Lung (tissue), 11 donors: ENCODE measurements at regions not wholly inside any gene's neighbourhood (a gene's known extent, or its start where the extent isn't known, plus 50 kb on each side); places are given as distances from the start of the nearest gene placed in this dataset.

Experiments
- ATAC-seq: fragments of 200-7000 bp; cut with Tn5 transposase; one replicate; pipeline ENCODE4 v1.9.1; 2020; ENCODE audit warnings: moderate number of reproducible peaks; ENCODE audit not compliant: insufficient read depth, low FRiP score
- DNase-seq, 3 donors: peaks; one replicate each; pipeline ENCODE4 v3.0.0-alpha.2; 2013 to 2017
- H3K27ac ChIP-seq, 2 donors: one replicate each; pipeline ENCODE4 v1.5.1; 2013; ENCODE audit warnings: mild to moderate bottlenecking in 2 of 2, moderate library complexity in 2 of 2, control low read depth in 1 of 2, inconsistent platforms in 1 of 2, low read depth in 1 of 2, low read length in 1 of 2
- H3K27me3 ChIP-seq, 3 donors: one replicate each; pipeline ENCODE4 v1.5.1; 2013; ENCODE audit warnings: low read length in 2 of 3; ENCODE audit not compliant: control insufficient read depth in 3 of 3, insufficient read depth in 3 of 3
- H3K36me3 ChIP-seq, 4 donors: one replicate each; pipeline ENCODE4 v1.5.1; 2013; ENCODE audit warnings: low read length in 4 of 4, mild to moderate bottlenecking in 1 of 4, moderate library complexity in 1 of 4; ENCODE audit not compliant: control insufficient read depth in 4 of 4, insufficient read depth in 4 of 4
- H3K4me1 ChIP-seq, 5 donors: one replicate each; pipeline ENCODE4 v1.5.1; 2013; ENCODE audit warnings: low read length in 5 of 5, mild to moderate bottlenecking in 2 of 5, moderate library complexity in 1 of 5; ENCODE audit not compliant: control insufficient read depth in 5 of 5, insufficient read depth in 5 of 5
- H3K4me3 ChIP-seq: one replicate; pipeline ENCODE4 v1.5.1; 2013; ENCODE audit warnings: mild to moderate bottlenecking, control low read depth, moderate library complexity
- H3K9ac ChIP-seq, 2 donors: one replicate each; pipeline ENCODE4 v1.5.1; 2013; ENCODE audit warnings: low read length in 2 of 2, control low read depth in 1 of 2; ENCODE audit not compliant: insufficient read depth in 1 of 2
- H3K9me3 ChIP-seq, 4 donors: one replicate each; pipeline ENCODE4 v1.5.1; 2013; ENCODE audit warnings: low read length in 3 of 4, mild to moderate bottlenecking in 1 of 4, moderate library complexity in 1 of 4; ENCODE audit not compliant: control insufficient read depth in 4 of 4, insufficient read depth in 3 of 4
- WGBS, 2 donors: extraction: QIAGEN DNeasy Blood & Tissue Kit; methylation state at CpG; one replicate each; pipeline ENCODE4 v1.1.7; 2013; 5-methylcytosine and 5-hydroxymethylcytosine counted together
- TF ChIP-seq, protein P1 (sequence below): IDR thresholded peaks from 2 replicates; pipeline ENCODE4 v1.5.1; 2012; ENCODE audit warnings: mild to moderate bottlenecking; ENCODE audit errors: control extremely low read depth, extremely low read depth
- donor health status: control.
- donor health status: control.
- donor health status: Bipolar disorder and iron deficiency.
- donor health status: healthy.
- donor health status: DM: yes; HTN: yes; CAD: no.

DNA sequence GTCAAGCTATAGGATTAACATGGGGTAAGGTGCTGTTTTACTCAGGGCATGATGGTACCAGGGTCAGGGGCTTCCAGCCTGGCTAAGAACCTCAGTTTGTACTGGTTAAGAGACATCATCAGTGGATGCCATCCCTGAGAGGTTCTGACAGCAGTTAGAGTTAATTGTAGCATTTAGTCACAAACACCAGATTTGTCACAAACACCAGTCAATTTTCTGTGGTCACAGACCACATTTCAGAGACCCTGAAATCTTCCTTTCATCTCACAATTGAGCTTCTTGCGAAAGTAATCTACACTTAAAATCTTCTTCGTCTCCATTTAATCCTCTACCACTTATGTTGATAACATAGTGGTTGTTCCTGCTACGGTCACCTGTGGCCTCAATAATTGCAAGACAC is 143.0 kb upstream of the EGLN3 start:
- ATAC-seq (no peak), DNase-seq (no peak)
- peaks cover 0 to 2% (median 0%) of the 10 kb centered on the region in 4 donors for H3K9me3 ChIP-seq
- TF ChIP-seq, protein P1, sequence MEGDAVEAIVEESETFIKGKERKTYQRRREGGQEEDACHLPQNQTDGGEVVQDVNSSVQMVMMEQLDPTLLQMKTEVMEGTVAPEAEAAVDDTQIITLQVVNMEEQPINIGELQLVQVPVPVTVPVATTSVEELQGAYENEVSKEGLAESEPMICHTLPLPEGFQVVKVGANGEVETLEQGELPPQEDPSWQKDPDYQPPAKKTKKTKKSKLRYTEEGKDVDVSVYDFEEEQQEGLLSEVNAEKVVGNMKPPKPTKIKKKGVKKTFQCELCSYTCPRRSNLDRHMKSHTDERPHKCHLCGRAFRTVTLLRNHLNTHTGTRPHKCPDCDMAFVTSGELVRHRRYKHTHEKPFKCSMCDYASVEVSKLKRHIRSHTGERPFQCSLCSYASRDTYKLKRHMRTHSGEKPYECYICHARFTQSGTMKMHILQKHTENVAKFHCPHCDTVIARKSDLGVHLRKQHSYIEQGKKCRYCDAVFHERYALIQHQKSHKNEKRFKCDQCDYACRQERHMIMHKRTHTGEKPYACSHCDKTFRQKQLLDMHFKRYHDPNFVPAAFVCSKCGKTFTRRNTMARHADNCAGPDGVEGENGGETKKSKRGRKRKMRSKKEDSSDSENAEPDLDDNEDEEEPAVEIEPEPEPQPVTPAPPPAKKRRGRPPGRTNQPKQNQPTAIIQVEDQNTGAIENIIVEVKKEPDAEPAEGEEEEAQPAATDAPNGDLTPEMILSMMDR: no peak
- H3K4me3 ChIP-seq: no peak overlapping the region
- 68 to 83% methylated on average over 3 of the region's 3 CpGs for WGBS, 2 donors
- no peaks in the 10 kb centered on the region for H3K36me3 ChIP-seq
- no peak overlapping the region for H3K9ac ChIP-seq
- H3K27me3 ChIP-seq: peaks cover 0 to 3% (median 0%) of the 10 kb centered on the region in 3 donors
- no peak overlapping the region for H3K27ac ChIP-seq
- no peaks in the 10 kb centered on the region for H3K4me1 ChIP-seq

DNA sequence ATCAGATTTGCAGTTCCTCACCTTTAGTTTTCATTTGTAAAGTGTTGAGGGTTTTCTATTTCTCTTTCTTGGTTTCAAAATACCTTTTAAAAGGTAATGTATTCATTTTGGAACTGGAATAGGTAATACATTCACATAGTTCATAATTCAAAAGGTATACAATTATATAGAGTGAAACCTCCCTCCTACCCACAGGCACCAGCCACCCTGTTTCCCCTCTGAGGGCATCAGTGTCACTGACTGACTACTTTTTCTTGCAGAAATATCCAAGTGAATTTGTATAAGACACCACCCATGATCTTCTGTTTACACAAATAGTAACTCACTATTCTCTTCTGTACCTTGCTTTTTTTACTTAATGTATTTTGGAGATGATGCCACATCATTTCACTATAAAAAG is 139.6 kb upstream of the EGLN3 start:
- DNase-seq: no peak
- no peaks in the 10 kb centered on the region for H3K4me1 ChIP-seq
- ATAC-seq: no peak
- no peak overlapping the region for H3K27ac ChIP-seq
- no peaks in the 10 kb centered on the region for H3K36me3 ChIP-seq
- no peaks in the 10 kb centered on the region for H3K9me3 ChIP-seq
- TF ChIP-seq, protein P1: no peak
- peaks cover 0 to 3% (median 0%) of the 10 kb centered on the region in 3 donors for H3K27me3 ChIP-seq
- no peak overlapping the region for H3K4me3 ChIP-seq
- H3K9ac ChIP-seq: no peak overlapping the region

DNA sequence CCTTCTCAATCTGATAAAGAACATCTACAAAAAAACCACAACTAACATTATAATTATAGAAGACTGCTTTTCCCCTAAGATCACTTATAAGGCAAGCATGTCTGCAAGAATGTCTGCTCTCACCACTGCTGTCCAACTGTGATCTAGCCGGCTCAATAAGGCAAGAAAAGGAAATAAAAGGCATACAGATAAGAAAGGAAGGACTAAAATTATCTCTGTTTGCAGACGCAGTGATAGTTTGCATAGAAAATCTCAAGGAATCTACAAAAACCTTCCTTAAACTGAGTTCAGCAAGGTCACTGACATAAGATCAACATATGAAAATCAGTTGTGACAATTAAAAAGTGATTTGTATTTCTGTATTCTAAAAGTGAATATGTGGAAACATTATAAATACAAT is 138.0 kb upstream of the EGLN3 start:
- ATAC-seq: no peak
- H3K4me1 ChIP-seq: no peaks in the 10 kb centered on the region
- H3K9ac ChIP-seq: no peak overlapping the region
- peaks cover 0 to 1% (median 0%) of the 10 kb centered on the region in 3 donors for H3K27me3 ChIP-seq
- TF ChIP-seq, protein P1: no peak
- H3K4me3 ChIP-seq: no peak overlapping the region
- 40 to 48% methylated on average over 2 of the region's 2 CpGs for WGBS, 2 donors
- no peak overlapping the region for H3K27ac ChIP-seq
- no peak for DNase-seq
- no peaks in the 10 kb centered on the region for H3K36me3 ChIP-seq
- no peaks in the 10 kb centered on the region for H3K9me3 ChIP-seq

DNA sequence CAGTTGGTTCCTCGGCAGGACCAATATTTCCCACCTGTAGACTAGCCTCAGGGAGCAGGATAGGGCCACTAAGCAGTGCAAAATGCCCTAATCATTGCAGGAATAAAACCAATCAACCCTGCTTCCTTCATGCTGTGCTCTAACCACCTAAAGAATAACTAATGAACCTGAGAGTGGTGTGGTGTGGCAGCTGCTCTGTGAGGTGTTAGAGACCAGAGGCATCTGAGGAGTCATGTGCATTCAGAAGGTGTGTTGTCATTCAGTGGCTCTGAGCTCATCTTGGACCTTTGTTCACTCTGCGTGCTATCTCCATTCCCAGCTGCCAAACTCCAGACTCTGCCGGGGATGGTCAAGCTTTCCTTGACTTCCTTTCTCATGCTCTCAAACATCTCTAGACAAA is 136.7 kb upstream of the EGLN3 start:
- TF ChIP-seq, protein P1: no peak
- 95 to 99% methylated on average over 3 of the region's 3 CpGs for WGBS, 2 donors
- Histone ChIP-seq H3K4me1 (no peaks in the 10 kb centered on the region), H3K27me3 (no peaks in the 10 kb centered on the region), H3K9me3 (no peaks in the 10 kb centered on the region), H3K4me3 (no peak overlapping the region), H3K9ac (no peak overlapping the region), H3K27ac (no peak overlapping the region), H3K36me3 (no peaks in the 10 kb centered on the region)
- no peak for DNase-seq
- ATAC-seq: no peak
